ENCODE measurements at regions not wholly inside any gene's neighbourhood (a gene's known extent, or its start where the extent isn't known, plus 50 kb on each side); places are given as distances from the start of the nearest gene placed in this dataset.

DNA sequence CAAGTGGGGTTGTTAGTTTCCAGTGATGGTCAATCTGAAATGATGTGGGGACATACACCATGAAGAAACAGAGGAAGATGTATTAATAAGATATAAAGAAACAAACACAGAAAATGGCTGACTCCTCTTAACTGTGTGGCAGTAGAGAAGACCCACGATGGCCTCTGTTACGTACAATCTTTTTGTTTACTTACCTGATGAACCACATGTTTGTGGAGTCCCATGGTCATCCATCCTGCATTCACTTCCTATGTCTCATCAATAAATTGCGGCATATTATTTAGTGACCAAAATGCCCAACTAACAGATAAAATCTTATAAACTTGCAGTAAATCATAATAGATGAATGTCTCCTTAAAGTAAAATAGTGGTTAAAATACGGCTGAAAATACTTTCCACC lies 740.1 kb upstream of the LINC00305 start:
- TF ChIP-seq, protein P1, sequence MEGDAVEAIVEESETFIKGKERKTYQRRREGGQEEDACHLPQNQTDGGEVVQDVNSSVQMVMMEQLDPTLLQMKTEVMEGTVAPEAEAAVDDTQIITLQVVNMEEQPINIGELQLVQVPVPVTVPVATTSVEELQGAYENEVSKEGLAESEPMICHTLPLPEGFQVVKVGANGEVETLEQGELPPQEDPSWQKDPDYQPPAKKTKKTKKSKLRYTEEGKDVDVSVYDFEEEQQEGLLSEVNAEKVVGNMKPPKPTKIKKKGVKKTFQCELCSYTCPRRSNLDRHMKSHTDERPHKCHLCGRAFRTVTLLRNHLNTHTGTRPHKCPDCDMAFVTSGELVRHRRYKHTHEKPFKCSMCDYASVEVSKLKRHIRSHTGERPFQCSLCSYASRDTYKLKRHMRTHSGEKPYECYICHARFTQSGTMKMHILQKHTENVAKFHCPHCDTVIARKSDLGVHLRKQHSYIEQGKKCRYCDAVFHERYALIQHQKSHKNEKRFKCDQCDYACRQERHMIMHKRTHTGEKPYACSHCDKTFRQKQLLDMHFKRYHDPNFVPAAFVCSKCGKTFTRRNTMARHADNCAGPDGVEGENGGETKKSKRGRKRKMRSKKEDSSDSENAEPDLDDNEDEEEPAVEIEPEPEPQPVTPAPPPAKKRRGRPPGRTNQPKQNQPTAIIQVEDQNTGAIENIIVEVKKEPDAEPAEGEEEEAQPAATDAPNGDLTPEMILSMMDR (IDR thresholded peaks at IDR 0.05; ENCODE audit: borderline replicate concordance, extremely low read depth, low read length, poor library complexity, severe bottlenecking), result no peak
- TF ChIP-seq EZH2 (IDR thresholded peaks at IDR 0.05; ENCODE audit: borderline replicate concordance, low read depth, low read length, severe bottlenecking), result no peak

Data from DND-41 (cell line).